NCI-H774 (cell line): ENCODE measurements at regions not wholly inside any gene's neighbourhood (a gene's known extent, or its start where the extent isn't known, plus 50 kb on each side); places are given as distances from the start of the nearest gene placed in this dataset.

ENCODE experiments used
- DNase-seq: peaks from one replicate; lab custom pipeline; 2025; lab: John Stamatoyannopoulos, UW

GRCh38 chr11:111194860-111195568, 50.5 kb upstream of the POU2AF2 start:
- DNase-seq, result no peak

GRCh38 chr11:111193924-111194490, 51.5 kb upstream of the POU2AF2 start:
- no peak for DNase-seq

- no peak for DNase-seq
Measured at GRCh38 chr11:111189466-111189865, 56.1 kb upstream of the POU2AF2 start.

- DNase-seq, result no peak
Measured at GRCh38 chr11:111186308-111186915, 59.1 kb upstream of the POU2AF2 start.

GRCh38 chr11:111185266-111185665, 60.3 kb upstream of the POU2AF2 start:
- no peak for DNase-seq

GRCh38 chr11:111183706-111184105, 61.8 kb upstream of the POU2AF2 start:
- DNase-seq, result no peak

GRCh38 chr11:111179184-111179910, 66.2 kb upstream of the POU2AF2 start:
- no peak for DNase-seq

- DNase-seq, result no peak
Measured at GRCh38 chr11:111177037-111177871, 68.3 kb upstream of the POU2AF2 start.

- DNase-seq, result no peak
Measured at GRCh38 chr11:111176603-111177002, 68.9 kb upstream of the POU2AF2 start.

- DNase-seq, result no peak
Measured at GRCh38 chr11:111173221-111173620, 72.3 kb upstream of the POU2AF2 start.

GRCh38 chr11:111172321-111172862, 73.1 kb upstream of the POU2AF2 start:
- DNase-seq, result no peak

- DNase-seq, result no peak
Measured at GRCh38 chr11:111170761-111171379, 74.7 kb upstream of the POU2AF2 start.

- DNase-seq, result no peak
Measured at GRCh38 chr11:111169367-111169766, 76.2 kb upstream of the POU2AF2 start.

- no peak for DNase-seq
Measured at GRCh38 chr11:111168871-111169270, 76.7 kb upstream of the POU2AF2 start.

GRCh38 chr11:111167666-111168065, 77.9 kb upstream of the POU2AF2 start:
- no peak for DNase-seq

- no peak for DNase-seq
Measured at GRCh38 chr11:111166598-111166997, 78.9 kb upstream of the POU2AF2 start.

- DNase-seq, result no peak
Measured at GRCh38 chr11:111162305-111162704, 83.2 kb upstream of the POU2AF2 start.

- DNase-seq, result no peak
Measured at GRCh38 chr11:111157571-111157970, 88.0 kb upstream of the POU2AF2 start.

GRCh38 chr11:111155021-111155420, 90.5 kb upstream of the POU2AF2 start:
- no peak for DNase-seq

- no peak for DNase-seq
Measured at GRCh38 chr11:111153194-111153593, 92.3 kb upstream of the POU2AF2 start.

GRCh38 chr11:111148953-111149352, 96.6 kb upstream of the POU2AF2 start:
- DNase-seq, result no peak
